ENCODE measurements at regions not wholly inside any gene's neighbourhood (a gene's known extent, or its start where the extent isn't known, plus 50 kb on each side); places are given as distances from the start of the nearest gene placed in this dataset.

- TF ChIP-seq E4F1 (CRISPR knock-in tag; IDR thresholded peaks at IDR 0.05; ENCODE audit: borderline replicate concordance) (no peak), ZNF212 (CRISPR knock-in tag; IDR thresholded peaks at IDR 0.05) (no peak), ARNT (IDR thresholded peaks at IDR 0.05) (no peak)
These were observed 459.7 kb downstream of the HINT1 start (continued) for GRCh38 chr5:130705368-130705767.

GRCh38 chr5:130693509-130693908, 471.5 kb downstream of the HINT1 start:
- POLR2A ChIA-PET = no interaction called here

More at GRCh38 chr5:130693509-130693908, 471.5 kb downstream of the HINT1 start:
- Histone ChIP-seq H2AFZ (ENCODE audit: low read depth, low read length) (no peak overlapping the region), H3K9ac (ENCODE audit: insufficient read depth in 1 of 2, low read depth in 2 of 2, low read length in 2 of 2) (no peak overlapping the region), H3K4me1 (replicated peaks in 1 of 2; ENCODE audit: control insufficient read depth in 2 of 2, insufficient read depth in 2 of 2, low read length in 2 of 2) (no peaks in the 10 kb centered on the region), H3K36me3 (ENCODE audit: control insufficient read depth, insufficient read depth, low read length) (no peaks in the 10 kb centered on the region), H3K9me3 (replicated peaks; ENCODE audit: control insufficient read depth, insufficient read depth, low read depth, low read length) (no peaks in the 10 kb centered on the region), H3K79me2 (ENCODE audit: control insufficient read depth, insufficient read depth, low read length) (no peaks in the 10 kb centered on the region), H3K9me1 (ENCODE audit: control insufficient read depth, insufficient read depth, low read length) (no peaks in the 10 kb centered on the region), H3K4me3 (no peak overlapping the region), H3K4me2 (ENCODE audit: insufficient read depth, low read length) (no peak overlapping the region), H3K27me3 (ENCODE audit: control insufficient read depth in 2 of 2, insufficient read depth in 2 of 2, low read length in 2 of 2) (no peaks in the 10 kb centered on the region), H3K27ac (ENCODE audit: extremely low read depth, low read depth, low read length) (no peak overlapping the region), H4K20me1 (replicated peaks; ENCODE audit: control insufficient read depth, insufficient read depth, low read length) (no peaks in the 10 kb centered on the region)
- CTCF ChIA-PET (ENCODE audit: low intra/inter-chr PET ratio) = no interaction called here
- no TSS peak for BruUV-seq (replicated peaks)
- in situ Hi-C loops (cut with MboI) (no loop called here), intact Hi-C loops (cut with micrococcal nuclease) (no loop called here)
- WGBS (ENCODE audit: insufficient coverage, low coverage, missing lambda C conversion rate) = 2% methylated on average over 3 of the region's 4 CpGs
- TF ChIP-seq FOXK2 (conservative IDR thresholded peaks at IDR 0.05 in 1 of 2, IDR thresholded peaks at IDR 0.05 in 1 of 2; ENCODE audit: low read depth in 2 of 2) = no peak
- no peak for TF ChIP-seq IRF1 (CRISPR knock-in tag; IDR thresholded peaks at IDR 0.05; ENCODE audit: borderline replicate concordance)
- TF ChIP-seq MEF2D (tag; conservative IDR thresholded peaks at IDR 0.05; ENCODE audit: low read depth) = no peak
- no peak for TF ChIP-seq ZNF655 (CRISPR knock-in tag; IDR thresholded peaks at IDR 0.05)
- TF ChIP-seq ATF1 (CRISPR knock-in tag; IDR thresholded peaks at IDR 0.05) = no peak
- TF ChIP-seq ATF1 (tag; IDR thresholded peaks at IDR 0.05) = no peak
- TF ChIP-seq ZNF584 (CRISPR knock-in tag; IDR thresholded peaks at IDR 0.05; ENCODE audit: low read depth) = no peak
- no peak for TF ChIP-seq SP1 (CRISPR knock-in tag; IDR thresholded peaks at IDR 0.05)
- no peak for TF ChIP-seq FOXJ2 (tag; IDR thresholded peaks at IDR 0.05)
- TF ChIP-seq PTRF (tag; IDR thresholded peaks at IDR 0.05) = no peak
- TF ChIP-seq SETDB1 (IDR thresholded peaks at IDR 0.05; ENCODE audit: low read length) = no peak
- no peak for TF ChIP-seq NFXL1 (CRISPR knock-in tag; IDR thresholded peaks at IDR 0.05)
- no peak for TF ChIP-seq FOS (IDR thresholded peaks at IDR 0.05; ENCODE audit: extremely low read depth, insufficient read length)
- no peak for TF ChIP-seq STAT5B (CRISPR knock-in tag; IDR thresholded peaks at IDR 0.05)
- ATAC-seq (no peak), DNase-seq (ENCODE audit: extremely low read depth in 1 of 4, low spot score in 3 of 4) (no peak), FAIRE-seq (no peak)
